ENCODE measurements at regions not wholly inside any gene's neighbourhood (a gene's known extent, or its start where the extent isn't known, plus 50 kb on each side); places are given as distances from the start of the nearest gene placed in this dataset.

DNA sequence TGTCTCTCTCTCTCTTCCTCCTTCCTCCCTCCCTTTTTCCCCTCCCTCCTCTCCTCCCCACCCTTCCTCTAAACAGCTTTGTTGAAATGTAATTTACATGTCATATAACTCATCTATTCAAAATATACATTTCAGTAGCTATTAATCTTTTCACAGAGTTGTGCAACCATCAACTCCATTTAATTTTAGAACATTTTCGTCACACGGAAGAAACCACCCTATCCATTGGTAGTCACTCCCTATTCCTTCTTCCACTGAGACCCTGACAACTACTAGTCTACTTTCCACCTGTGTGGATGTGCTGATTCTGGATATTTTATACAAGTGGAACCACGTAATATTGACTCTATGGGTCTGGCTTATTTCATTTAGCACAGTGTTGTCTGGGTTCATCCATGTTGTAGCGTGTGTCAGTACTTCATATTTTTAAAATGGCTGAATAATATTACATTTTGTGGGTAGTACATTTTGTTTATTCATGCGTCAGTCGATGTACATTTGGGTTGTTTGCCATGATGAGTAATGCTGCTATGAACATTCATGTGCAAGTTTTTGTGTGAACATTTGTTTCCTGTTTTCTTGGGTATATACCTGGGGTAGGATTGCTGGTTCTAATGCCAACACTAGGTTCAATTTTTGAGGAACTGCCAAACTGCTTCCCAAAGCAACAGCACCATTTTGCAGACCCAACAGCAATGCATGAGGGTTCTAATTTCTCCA lies 100.1 kb upstream of the GCFC2 start:
- TF ChIP-seq, protein P1, sequence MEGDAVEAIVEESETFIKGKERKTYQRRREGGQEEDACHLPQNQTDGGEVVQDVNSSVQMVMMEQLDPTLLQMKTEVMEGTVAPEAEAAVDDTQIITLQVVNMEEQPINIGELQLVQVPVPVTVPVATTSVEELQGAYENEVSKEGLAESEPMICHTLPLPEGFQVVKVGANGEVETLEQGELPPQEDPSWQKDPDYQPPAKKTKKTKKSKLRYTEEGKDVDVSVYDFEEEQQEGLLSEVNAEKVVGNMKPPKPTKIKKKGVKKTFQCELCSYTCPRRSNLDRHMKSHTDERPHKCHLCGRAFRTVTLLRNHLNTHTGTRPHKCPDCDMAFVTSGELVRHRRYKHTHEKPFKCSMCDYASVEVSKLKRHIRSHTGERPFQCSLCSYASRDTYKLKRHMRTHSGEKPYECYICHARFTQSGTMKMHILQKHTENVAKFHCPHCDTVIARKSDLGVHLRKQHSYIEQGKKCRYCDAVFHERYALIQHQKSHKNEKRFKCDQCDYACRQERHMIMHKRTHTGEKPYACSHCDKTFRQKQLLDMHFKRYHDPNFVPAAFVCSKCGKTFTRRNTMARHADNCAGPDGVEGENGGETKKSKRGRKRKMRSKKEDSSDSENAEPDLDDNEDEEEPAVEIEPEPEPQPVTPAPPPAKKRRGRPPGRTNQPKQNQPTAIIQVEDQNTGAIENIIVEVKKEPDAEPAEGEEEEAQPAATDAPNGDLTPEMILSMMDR (IDR thresholded peaks at IDR 0.05; ENCODE audit: low read length) = no peak
- TF ChIP-seq EZH2 (optimal IDR thresholded peaks at IDR 0.05; ENCODE audit: low read depth, low read length) = no peak
